MM.1S (cell line): ENCODE measurements at regions not wholly inside any gene's neighbourhood (a gene's known extent, or its start where the extent isn't known, plus 50 kb on each side); places are given as distances from the start of the nearest gene placed in this dataset.

ENCODE experiments used
- EZH2 ChIP-seq: fragments of 300-600 bp; sonication (generic); optimal IDR thresholded peaks from 2 replicates; pipeline ENCODE3; 2017; ENCODE audit warnings: low read depth, mild to moderate bottlenecking, antibody characterized with exemption, low read length, mixed read lengths
- EZH2phosphoT487 ChIP-seq: fragments of 300-600 bp; sonication (generic); IDR thresholded peaks from 2 replicates; pipeline ENCODE4 v1.6.1; 2018; ENCODE audit warnings: antibody characterized with exemption, low read length
- TF ChIP-seq, protein P1 (sequence below): fragments of 300-600 bp; sonication (generic); IDR thresholded peaks from 2 replicates; pipeline ENCODE4 v1.5.1; 2016; ENCODE audit warnings: antibody characterized with exemption, low read length, mixed read lengths

- TF ChIP-seq, protein P1, sequence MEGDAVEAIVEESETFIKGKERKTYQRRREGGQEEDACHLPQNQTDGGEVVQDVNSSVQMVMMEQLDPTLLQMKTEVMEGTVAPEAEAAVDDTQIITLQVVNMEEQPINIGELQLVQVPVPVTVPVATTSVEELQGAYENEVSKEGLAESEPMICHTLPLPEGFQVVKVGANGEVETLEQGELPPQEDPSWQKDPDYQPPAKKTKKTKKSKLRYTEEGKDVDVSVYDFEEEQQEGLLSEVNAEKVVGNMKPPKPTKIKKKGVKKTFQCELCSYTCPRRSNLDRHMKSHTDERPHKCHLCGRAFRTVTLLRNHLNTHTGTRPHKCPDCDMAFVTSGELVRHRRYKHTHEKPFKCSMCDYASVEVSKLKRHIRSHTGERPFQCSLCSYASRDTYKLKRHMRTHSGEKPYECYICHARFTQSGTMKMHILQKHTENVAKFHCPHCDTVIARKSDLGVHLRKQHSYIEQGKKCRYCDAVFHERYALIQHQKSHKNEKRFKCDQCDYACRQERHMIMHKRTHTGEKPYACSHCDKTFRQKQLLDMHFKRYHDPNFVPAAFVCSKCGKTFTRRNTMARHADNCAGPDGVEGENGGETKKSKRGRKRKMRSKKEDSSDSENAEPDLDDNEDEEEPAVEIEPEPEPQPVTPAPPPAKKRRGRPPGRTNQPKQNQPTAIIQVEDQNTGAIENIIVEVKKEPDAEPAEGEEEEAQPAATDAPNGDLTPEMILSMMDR = no peak
- no peak for TF ChIP-seq EZH2
- no peak for TF ChIP-seq EZH2phosphoT487
Observed at GRCh38 chr19:22526661-22527272, 104.6 kb upstream of the ZNF98 start.
